SK-N-MC (cell line): ENCODE measurements at regions not wholly inside any gene's neighbourhood (a gene's known extent, or its start where the extent isn't known, plus 50 kb on each side); places are given as distances from the start of the nearest gene placed in this dataset.

ENCODE experiments used
- EZH2 ChIP-seq: fragments of 200-600 bp; sonication (generic); IDR thresholded peaks from one replicate; pipeline ENCODE4 v1.6.1; 2017; ENCODE audit warnings: antibody characterized with exemption
- POLR2AphosphoS5 ChIP-seq: IDR thresholded peaks from 2 replicates; pipeline ENCODE4 v1.6.1; 2012; ENCODE audit warnings: mild to moderate bottlenecking, low read depth, low read length, borderline replicate concordance

- TF ChIP-seq POLR2AphosphoS5: no peak
- no peak for TF ChIP-seq EZH2
Measured at GRCh38 chr1:221032204-221032585, 153.0 kb downstream of the HLX start.
